NT2/D1 (cell line): ENCODE measurements at regions not wholly inside any gene's neighbourhood (a gene's known extent, or its start where the extent isn't known, plus 50 kb on each side); places are given as distances from the start of the nearest gene placed in this dataset.

Experiments used
- DNase-seq: peaks from one replicate; pipeline ENCODE4 v3.0.0-alpha.2; 2011; ENCODE audit warnings: low read depth, low spot score
- H3K27me3 ChIP-seq: 2 replicates; pipeline ENCODE4 v1.6.0; 2011; ENCODE audit warnings: mild to moderate bottlenecking; ENCODE audit not compliant: insufficient read length, insufficient read depth
- H3K36me3 ChIP-seq: 2 replicates; pipeline ENCODE4 v1.6.1; 2011; ENCODE audit warnings: mild to moderate bottlenecking, low read length, mixed read lengths; ENCODE audit not compliant: insufficient read depth, insufficient read length
- H3K4me1 ChIP-seq: 2 replicates; pipeline ENCODE4 v1.5.1; 2011; ENCODE audit not compliant: insufficient read depth, insufficient read length
- H3K4me3 ChIP-seq: 2 replicates; pipeline ENCODE4 v1.5.1; 2011; ENCODE audit warnings: low read depth; ENCODE audit not compliant: insufficient read length
- H3K9ac ChIP-seq: 2 replicates; pipeline ENCODE4 v1.6.0; 2011; ENCODE audit warnings: low read depth; ENCODE audit not compliant: insufficient read length
- H3K9me3 ChIP-seq: 2 replicates; pipeline ENCODE4 v1.5.1; 2011; ENCODE audit warnings: mild to moderate bottlenecking, low read length; ENCODE audit not compliant: insufficient read depth
- SUZ12 ChIP-seq: IDR thresholded peaks from 2 replicates; pipeline ENCODE4 v1.6.1; 2011; ENCODE audit not compliant: insufficient read length, insufficient read depth; ENCODE audit errors: extremely low read depth
- YY1 ChIP-seq: IDR thresholded peaks from 2 replicates; pipeline ENCODE4 v1.6.1; 2011; ENCODE audit not compliant: insufficient read length, insufficient read depth
- ZNF274 ChIP-seq: IDR thresholded peaks from 2 replicates; pipeline ENCODE4 v1.6.1; 2011; ENCODE audit warnings: mild to moderate bottlenecking, low read depth, low read length

- no peak for DNase-seq
- Histone ChIP-seq H3K9me3 (no peaks in the 10 kb centered on the region), H3K9ac (no peak overlapping the region), H3K4me1 (no peaks in the 10 kb centered on the region), H3K27me3 (no peaks in the 10 kb centered on the region), H3K4me3 (no peak overlapping the region), H3K36me3 (no peaks in the 10 kb centered on the region)
- TF ChIP-seq SUZ12 (no peak), YY1 (no peak), ZNF274 (no peak)
These were observed 200.8 kb downstream of the MAT2B start for GRCh38 chr5:163706053-163706771.

GRCh38 chr5:163712011-163712410 lies 206.6 kb downstream of the MAT2B start:
- H3K4me1 ChIP-seq, result no peaks in the 10 kb centered on the region
- no peak for DNase-seq
- H3K27me3 ChIP-seq, result no peaks in the 10 kb centered on the region
- H3K9me3 ChIP-seq, result no peaks in the 10 kb centered on the region
- no peaks in the 10 kb centered on the region for H3K36me3 ChIP-seq
- H3K9ac ChIP-seq, result no peak overlapping the region
- no peak for TF ChIP-seq SUZ12
- TF ChIP-seq YY1, result no peak
- no peak for TF ChIP-seq ZNF274
- H3K4me3 ChIP-seq, result no peak overlapping the region

GRCh38 chr5:163718272-163718671 lies 212.9 kb downstream of the MAT2B start:
- H3K4me1 ChIP-seq, result no peaks in the 10 kb centered on the region
- H3K27me3 ChIP-seq, result no peaks in the 10 kb centered on the region
- no peaks in the 10 kb centered on the region for H3K9me3 ChIP-seq
- no peak overlapping the region for H3K9ac ChIP-seq
- H3K4me3 ChIP-seq, result no peak overlapping the region
- no peak for DNase-seq
- TF ChIP-seq SUZ12, result no peak
- TF ChIP-seq YY1, result no peak
- TF ChIP-seq ZNF274, result no peak
- no peaks in the 10 kb centered on the region for H3K36me3 ChIP-seq

- Histone ChIP-seq H3K4me3 (no peak overlapping the region), H3K9ac (no peak overlapping the region), H3K4me1 (no peaks in the 10 kb centered on the region), H3K27me3 (no peaks in the 10 kb centered on the region), H3K36me3 (no peaks in the 10 kb centered on the region), H3K9me3 (no peaks in the 10 kb centered on the region)
- TF ChIP-seq ZNF274 (no peak), SUZ12 (no peak), YY1 (no peak)
- no peak for DNase-seq
These were observed 218.9 kb downstream of the MAT2B start for GRCh38 chr5:163724305-163724704.

- no peaks in the 10 kb centered on the region for H3K36me3 ChIP-seq
- TF ChIP-seq YY1 (no peak), ZNF274 (no peak), SUZ12 (no peak)
- DNase-seq, result no peak
- no peaks in the 10 kb centered on the region for H3K27me3 ChIP-seq
- H3K4me1 ChIP-seq, result no peaks in the 10 kb centered on the region
- H3K9ac ChIP-seq, result no peak overlapping the region
- H3K9me3 ChIP-seq, result no peaks in the 10 kb centered on the region
- H3K4me3 ChIP-seq, result no peak overlapping the region
These were observed 221.6 kb downstream of the MAT2B start for GRCh38 chr5:163727028-163727427.

GRCh38 chr5:163730206-163730756 lies 224.9 kb downstream of the MAT2B start:
- TF ChIP-seq SUZ12, result no peak
- TF ChIP-seq ZNF274, result no peak
- TF ChIP-seq YY1, result no peak
- Histone ChIP-seq H3K9ac (no peak overlapping the region), H3K27me3 (no peaks in the 10 kb centered on the region), H3K9me3 (no peaks in the 10 kb centered on the region), H3K4me3 (no peak overlapping the region), H3K36me3 (no peaks in the 10 kb centered on the region), H3K4me1 (no peaks in the 10 kb centered on the region)
- DNase-seq, result no peak

- Histone ChIP-seq H3K4me1 (no peaks in the 10 kb centered on the region), H3K9me3 (no peaks in the 10 kb centered on the region), H3K4me3 (no peak overlapping the region), H3K27me3 (no peaks in the 10 kb centered on the region), H3K36me3 (no peaks in the 10 kb centered on the region), H3K9ac (no peak overlapping the region)
- no peak for DNase-seq
- TF ChIP-seq YY1, result no peak
- TF ChIP-seq ZNF274, result no peak
- no peak for TF ChIP-seq SUZ12
These were observed 225.8 kb downstream of the MAT2B start for GRCh38 chr5:163731256-163731655.
